Subcutaneous abdominal adipose tissue (tissue), 5 donors: ENCODE measurements at regions not wholly inside any gene's neighbourhood (a gene's known extent, or its start where the extent isn't known, plus 50 kb on each side); places are given as distances from the start of the nearest gene placed in this dataset.
"Not testable (repeated sequence)": the region's sequence is repeated elsewhere in the genome, so short reads cannot be mapped to it uniquely, and the experiment has no call there.

Experiments
- H3K27ac ChIP-seq: one replicate; pipeline ENCODE4 v1.7.0; 2013; ENCODE audit warnings: low read depth, mild to moderate bottlenecking, inconsistent platforms, low read length, moderate library complexity
- H3K27me3 ChIP-seq, 5 donors: one replicate each; pipeline ENCODE4 v1.7.0; 2013; ENCODE audit warnings: low read length in 5 of 5, inconsistent platforms in 1 of 5; ENCODE audit not compliant: control insufficient read depth in 5 of 5, insufficient read depth in 4 of 5
- H3K36me3 ChIP-seq, 5 donors: one replicate each; pipeline ENCODE4 v1.7.0; 2013; ENCODE audit warnings: low read length in 5 of 5; ENCODE audit not compliant: control insufficient read depth in 5 of 5, insufficient read depth in 5 of 5
- H3K4me1 ChIP-seq, 5 donors: one replicate each; pipeline ENCODE4 v1.7.0; 2013; ENCODE audit warnings: low read length in 5 of 5, mild to moderate bottlenecking in 3 of 5, moderate library complexity in 1 of 5; ENCODE audit not compliant: control insufficient read depth in 5 of 5, insufficient read depth in 5 of 5
- H3K4me3 ChIP-seq, 5 donors: one replicate each; pipeline ENCODE4 v1.7.0; 2013; ENCODE audit warnings: low read length in 5 of 5, low read depth in 1 of 5
- H3K9ac ChIP-seq, 5 donors: one replicate each; pipeline ENCODE4 v1.7.0; 2013; ENCODE audit warnings: low read length in 5 of 5, mild to moderate bottlenecking in 4 of 5, moderate library complexity in 3 of 5
- H3K9me3 ChIP-seq, 5 donors: one replicate each; pipeline ENCODE4 v1.7.0; 2013; ENCODE audit warnings: low read length in 5 of 5; ENCODE audit not compliant: control insufficient read depth in 5 of 5
- donor health status: healthy.
- donor health status: healthy.
- donor health status: healthy.
- donor health status: healthy.
- donor health status: healthy.

GRCh38 chr3:72034986-72035385, 250.0 kb upstream of the PROK2 start:
- Histone ChIP-seq H3K4me1 (peaks cover 0 to 8% (median 3%) of the 10 kb centered on the region in 5 donors), H3K27ac (no peak overlapping the region), H3K9me3 (peaks cover 0 to 3% (median 0%) of the 10 kb centered on the region in 5 donors), H3K4me3 (no peak overlapping the region), H3K9ac (no peak overlapping the region), H3K36me3 (no peaks in the 10 kb centered on the region), H3K27me3 (peaks cover 0 to 3% (median 0%) of the 10 kb centered on the region in 5 donors)

DNA sequence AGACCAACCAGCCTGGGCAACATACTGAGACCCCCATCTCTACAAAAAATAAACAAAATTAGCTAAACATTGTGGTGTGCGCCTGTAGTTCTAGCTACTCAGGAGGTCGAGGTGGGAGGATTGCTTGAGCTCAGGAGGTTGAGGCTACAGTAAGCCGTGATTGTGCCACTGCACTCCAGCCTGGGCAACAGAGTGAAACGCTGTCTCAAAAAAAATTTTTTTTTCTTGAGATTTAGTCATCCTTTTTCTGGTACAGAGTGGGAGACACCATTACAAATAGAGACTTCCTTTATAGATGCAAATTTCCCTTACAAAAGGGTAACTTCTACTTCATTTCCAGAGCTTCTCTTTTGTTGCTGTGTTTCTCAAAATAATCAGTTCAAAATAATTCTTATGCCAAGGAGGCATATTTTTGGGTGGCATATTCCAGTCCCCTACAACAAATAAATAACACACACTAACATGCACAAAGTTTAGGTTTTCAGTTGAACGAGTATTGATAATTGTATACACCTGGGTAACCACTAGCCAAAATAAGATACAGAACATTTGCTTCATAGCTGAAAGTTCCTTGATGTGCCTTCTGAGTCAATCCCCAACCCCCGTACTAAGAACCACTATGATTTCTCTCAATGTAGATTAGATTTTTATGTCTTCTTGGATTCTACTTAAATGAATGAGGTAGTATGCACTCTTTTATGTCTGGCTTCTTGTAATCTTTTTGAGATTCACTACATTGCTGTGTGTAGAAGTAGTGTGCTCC, 248.9 kb upstream of the PROK2 start:
- Histone ChIP-seq H3K36me3 (no peaks in the 10 kb centered on the region), H3K9me3 (peaks cover 0 to 3% (median 0%) of the 10 kb centered on the region in 5 donors), H3K27ac (no peak overlapping the region), H3K9ac (no peak overlapping the region), H3K27me3 (no peaks in the 10 kb centered on the region), H3K4me1 (peaks cover 0 to 8% (median 3%) of the 10 kb centered on the region in 5 donors), H3K4me3 (no peak overlapping the region)

- H3K36me3 ChIP-seq, result no peaks in the 10 kb centered on the region
- H3K9me3 ChIP-seq, result peaks cover 0 to 3% (median 0%) of the 10 kb centered on the region in 5 donors
- no peak overlapping the region for H3K9ac ChIP-seq
- H3K27ac ChIP-seq, result no peak overlapping the region
- H3K4me1 ChIP-seq, result peaks cover 0 to 8% (median 3%) of the 10 kb centered on the region in 5 donors
- no peaks in the 10 kb centered on the region for H3K27me3 ChIP-seq
- no peak overlapping the region for H3K4me3 ChIP-seq
Observed at GRCh38 chr3:72032441-72033135, 247.6 kb upstream of the PROK2 start.

GRCh38 chr3:72031581-72031980, 246.6 kb upstream of the PROK2 start:
- no peak overlapping the region for H3K27ac ChIP-seq
- no peaks in the 10 kb centered on the region for H3K36me3 ChIP-seq
- H3K9me3 ChIP-seq, result peaks cover 0 to 3% (median 0%) of the 10 kb centered on the region in 5 donors
- H3K4me3 ChIP-seq, result no peak overlapping the region
- no peaks in the 10 kb centered on the region for H3K27me3 ChIP-seq
- no peak overlapping the region for H3K9ac ChIP-seq
- peaks cover 0 to 8% (median 3%) of the 10 kb centered on the region in 5 donors for H3K4me1 ChIP-seq

- not testable (repeated sequence) for H3K27me3 ChIP-seq, H3K27ac ChIP-seq, H3K36me3 ChIP-seq, H3K9ac ChIP-seq, H3K9me3 ChIP-seq, H3K4me1 ChIP-seq, H3K4me3 ChIP-seq
Observed at GRCh38 chr3:72030296-72030695, 245.3 kb upstream of the PROK2 start.

DNA sequence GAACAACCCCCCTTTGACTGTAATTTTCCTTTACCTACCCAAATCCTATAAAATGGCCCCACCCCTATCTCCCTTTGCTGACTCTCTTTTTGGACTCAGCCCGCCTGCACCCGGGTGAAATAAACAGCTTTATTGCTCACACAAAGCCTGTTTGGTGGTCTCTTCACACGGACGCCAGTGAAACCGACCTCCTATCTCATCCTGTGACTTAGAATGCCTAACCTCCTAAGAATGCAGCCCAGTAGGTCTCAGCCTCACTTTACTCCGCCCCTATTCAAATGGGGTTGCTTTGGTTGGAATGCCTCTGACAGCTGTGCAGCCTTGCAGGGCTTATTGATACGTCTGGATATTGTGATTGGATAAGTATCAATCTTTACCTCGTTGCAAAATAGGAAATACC, 243.8 kb upstream of the PROK2 start:
- not testable (repeated sequence) for H3K27ac ChIP-seq, H3K4me1 ChIP-seq, H3K4me3 ChIP-seq, H3K9me3 ChIP-seq, H3K27me3 ChIP-seq, H3K36me3 ChIP-seq, H3K9ac ChIP-seq

DNA sequence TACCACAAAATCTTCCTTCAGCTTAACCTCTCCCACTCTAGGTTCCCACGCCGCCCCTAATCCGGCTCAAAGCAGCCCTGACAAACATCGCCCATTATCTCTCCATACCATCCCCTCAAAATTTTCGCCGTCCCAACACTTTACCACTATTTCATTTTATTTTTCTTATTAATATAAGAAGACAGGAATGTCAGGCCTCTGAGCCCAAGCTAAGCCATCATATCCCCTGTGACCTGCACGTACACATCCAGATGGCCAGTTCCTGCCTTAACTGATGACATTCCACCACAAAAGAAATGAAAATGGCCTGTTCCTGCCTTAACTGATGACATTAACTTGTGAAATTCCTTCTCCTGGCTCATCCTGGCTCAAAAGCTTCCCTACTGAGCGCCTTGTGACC, 243.4 kb upstream of the PROK2 start:
- H3K4me3 ChIP-seq, H3K4me1 ChIP-seq, H3K27ac ChIP-seq, H3K36me3 ChIP-seq, H3K9me3 ChIP-seq, H3K9ac ChIP-seq, H3K27me3 ChIP-seq: not testable (repeated sequence)

- not testable (repeated sequence) for H3K36me3 ChIP-seq
Observed at GRCh38 chr3:72027728-72028127, 242.8 kb upstream of the PROK2 start.

GRCh38 chr3:72022027-72022426, 237.1 kb upstream of the PROK2 start:
- Histone ChIP-seq H3K4me3 (no peak overlapping the region), H3K9ac (no peak overlapping the region), H3K27ac (no peak overlapping the region), H3K27me3 (no peaks in the 10 kb centered on the region), H3K4me1 (peaks cover 0 to 6% (median 0%) of the 10 kb centered on the region in 5 donors), H3K36me3 (no peaks in the 10 kb centered on the region), H3K9me3 (no peaks in the 10 kb centered on the region)

More at GRCh38 chr3:72027728-72028127, 242.8 kb upstream of the PROK2 start:
- H3K9ac ChIP-seq, H3K9me3 ChIP-seq, H3K4me3 ChIP-seq, H3K27me3 ChIP-seq, H3K4me1 ChIP-seq, H3K27ac ChIP-seq: not testable (repeated sequence)

GRCh38 chr3:72021531-72021930, 236.6 kb upstream of the PROK2 start:
- no peaks in the 10 kb centered on the region for H3K27me3 ChIP-seq
- H3K4me1 ChIP-seq, result peaks cover 0 to 6% (median 0%) of the 10 kb centered on the region in 5 donors
- H3K9me3 ChIP-seq, result no peaks in the 10 kb centered on the region
- no peak overlapping the region for H3K4me3 ChIP-seq
- H3K9ac ChIP-seq, result no peak overlapping the region
- H3K36me3 ChIP-seq, result no peaks in the 10 kb centered on the region
- H3K27ac ChIP-seq, result no peak overlapping the region
